ENCODE measurements at regions not wholly inside any gene's neighbourhood (a gene's known extent, or its start where the extent isn't known, plus 50 kb on each side); places are given as distances from the start of the nearest gene placed in this dataset.
"Not testable (repeated sequence)": the region's sequence is repeated elsewhere in the genome, so short reads cannot be mapped to it uniquely, and the experiment has no call there.

DNA sequence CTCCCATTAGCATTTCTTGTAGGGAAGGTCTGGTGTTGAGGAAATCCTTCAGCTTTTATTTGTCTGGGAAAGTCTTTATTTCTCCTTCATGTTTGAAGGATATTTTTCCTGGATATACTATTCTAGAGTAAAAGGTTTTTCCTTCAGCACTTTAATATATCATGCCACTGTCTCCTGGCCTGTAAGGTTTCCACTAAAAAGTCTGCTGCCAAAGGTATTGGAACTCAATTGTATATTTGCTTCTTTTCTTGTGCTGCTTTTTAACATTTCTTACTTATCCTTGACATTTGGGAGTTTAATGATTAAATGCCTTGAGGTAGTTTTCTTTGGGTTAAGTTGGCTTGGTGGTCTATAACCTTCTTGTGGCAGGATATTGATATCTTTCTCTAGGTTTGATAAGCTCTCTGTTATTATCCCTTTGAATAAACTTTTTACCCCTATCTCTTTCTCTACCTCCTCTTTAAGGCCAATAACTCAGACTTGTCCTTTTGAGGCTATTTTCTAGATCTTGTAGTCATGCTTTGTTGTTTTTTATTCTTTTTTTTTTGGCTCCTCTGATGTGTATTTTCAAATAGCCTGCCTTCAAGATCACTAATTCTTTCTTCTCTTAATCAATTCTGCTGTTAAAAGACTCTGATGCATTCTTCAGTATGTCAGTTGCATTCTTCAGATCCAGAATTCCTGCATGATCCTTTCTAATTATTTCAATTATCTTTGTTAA, 225.0 kb upstream of the ZNF217 start:
- no peak for DNase-seq (ENCODE audit: low spot score)

DNA sequence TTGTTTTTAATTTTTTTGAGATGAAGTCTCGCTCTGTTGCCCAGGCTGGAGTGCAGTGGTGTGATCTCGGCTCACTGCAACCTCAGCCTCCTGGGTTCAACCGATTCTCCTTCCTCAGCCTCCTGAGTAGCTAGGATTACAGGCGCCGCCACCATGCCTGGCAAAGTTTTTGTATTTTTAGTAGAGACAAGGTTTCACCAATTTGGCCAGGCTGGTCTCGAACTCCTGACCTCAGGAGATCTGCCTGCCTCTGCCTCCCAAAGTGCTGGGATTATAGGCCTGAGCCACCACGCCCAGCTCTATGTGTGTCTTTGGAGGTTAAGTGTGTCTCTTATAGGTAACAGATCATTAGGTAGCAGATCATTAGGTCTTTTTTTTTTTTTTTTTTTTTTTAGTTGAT, 223.9 kb upstream of the ZNF217 start:
- DNase-seq (ENCODE audit: low spot score) = not testable (repeated sequence)

DNA sequence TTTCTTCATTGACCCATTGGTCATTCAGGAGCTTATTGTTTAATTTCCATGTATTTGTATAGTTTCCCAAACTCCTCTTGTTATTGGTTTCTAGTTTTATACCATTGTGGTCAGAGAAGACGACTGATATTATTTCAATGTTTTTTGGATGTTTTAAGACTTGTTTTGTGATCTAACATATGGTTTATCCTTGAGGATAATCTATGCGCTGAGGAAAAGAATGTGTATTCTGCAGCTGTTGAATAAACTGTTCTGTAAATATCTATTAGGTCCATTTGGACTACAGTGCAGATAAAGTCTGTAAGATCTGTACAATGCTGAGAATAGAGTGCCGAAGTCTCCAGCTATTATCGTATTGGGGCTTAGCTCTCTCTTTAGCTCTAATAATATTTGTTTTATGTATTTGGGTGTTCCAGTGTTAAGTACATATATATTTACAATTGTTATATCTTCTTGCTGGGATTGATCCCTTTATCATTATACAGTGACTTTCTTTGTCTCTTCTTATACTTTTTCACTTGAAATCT, 223.3 kb upstream of the ZNF217 start:
- DNase-seq (ENCODE audit: low spot score) = no peak

DNA sequence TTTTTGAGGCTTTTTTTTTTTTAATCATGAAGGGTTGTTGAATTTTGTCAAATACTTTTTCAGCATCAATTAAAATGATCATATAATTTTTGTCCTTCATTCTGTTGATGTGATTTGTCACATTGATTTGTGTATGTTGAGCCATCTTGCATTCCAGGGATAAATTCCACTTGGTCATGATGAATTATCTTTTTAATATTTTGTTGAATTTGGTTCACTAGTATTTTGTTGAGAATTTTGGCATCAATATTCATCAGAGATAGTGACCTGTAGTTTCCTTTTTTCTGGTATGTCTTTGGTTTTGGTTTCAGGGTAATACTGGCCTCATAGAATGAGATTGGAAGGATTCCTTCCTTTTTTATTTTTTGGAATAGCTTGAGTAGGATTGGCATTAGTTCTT, 221.9 kb upstream of the ZNF217 start:
- no peak for DNase-seq (ENCODE audit: low spot score)

DNA sequence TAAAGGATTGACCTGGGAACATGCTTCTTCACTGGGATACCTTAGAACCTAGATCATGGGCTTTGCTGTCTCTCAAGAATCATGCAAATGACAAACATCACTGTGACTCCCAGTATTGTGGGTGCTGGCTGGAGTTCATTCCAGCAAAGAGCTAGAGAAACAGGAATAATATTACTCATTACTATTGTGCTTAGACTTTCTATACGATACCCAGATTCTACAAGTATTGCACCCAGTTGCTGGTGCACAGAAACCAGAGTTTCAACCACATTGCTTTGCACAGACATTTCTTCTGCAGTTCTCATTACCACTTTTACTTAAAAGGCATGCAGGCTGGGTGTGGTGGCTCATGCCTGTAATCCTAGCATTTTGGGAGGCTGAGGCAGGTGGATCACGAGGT, 220.4 kb upstream of the ZNF217 start:
- no peak for DNase-seq (ENCODE audit: low spot score)

DNA sequence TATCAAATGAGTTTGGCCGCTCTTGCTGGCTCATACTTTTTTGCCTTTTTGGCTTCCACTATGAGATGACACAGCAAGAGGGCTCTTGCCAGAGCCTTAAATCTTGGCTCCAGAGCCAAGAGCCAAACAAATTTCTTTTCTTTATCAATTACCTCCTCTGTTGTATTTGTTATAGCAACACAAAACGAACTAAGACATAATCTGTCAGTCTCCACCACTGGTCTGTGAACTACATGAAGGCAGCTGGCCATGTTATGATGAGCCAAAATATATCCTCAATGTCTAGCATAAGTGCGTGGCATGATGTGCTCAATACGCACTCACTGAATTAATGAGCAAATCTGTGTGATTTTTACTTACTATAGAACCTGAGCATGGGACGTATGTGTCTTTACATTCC, 220.0 kb upstream of the ZNF217 start:
- no peak for DNase-seq (ENCODE audit: low spot score)

DNA sequence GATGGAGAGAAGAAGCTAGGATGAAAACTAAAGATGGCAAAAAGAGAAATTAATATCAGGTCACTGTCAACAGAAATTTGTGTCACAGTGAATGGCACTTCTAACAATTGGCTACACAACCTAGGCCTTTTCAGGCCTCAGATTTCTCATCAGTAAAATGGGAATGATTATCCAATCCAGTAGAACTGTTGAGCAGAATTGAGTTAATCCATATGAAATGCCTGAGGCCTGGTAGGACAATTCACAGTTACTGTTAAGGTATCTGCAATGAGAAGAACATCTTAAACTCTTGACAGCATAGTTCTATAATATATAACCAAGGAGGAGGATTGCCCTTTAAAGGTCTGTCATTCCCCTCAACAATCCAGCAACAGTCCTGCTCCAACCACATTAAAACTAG, 217.9 kb upstream of the ZNF217 start:
- no peak for DNase-seq (ENCODE audit: low spot score)

DNA sequence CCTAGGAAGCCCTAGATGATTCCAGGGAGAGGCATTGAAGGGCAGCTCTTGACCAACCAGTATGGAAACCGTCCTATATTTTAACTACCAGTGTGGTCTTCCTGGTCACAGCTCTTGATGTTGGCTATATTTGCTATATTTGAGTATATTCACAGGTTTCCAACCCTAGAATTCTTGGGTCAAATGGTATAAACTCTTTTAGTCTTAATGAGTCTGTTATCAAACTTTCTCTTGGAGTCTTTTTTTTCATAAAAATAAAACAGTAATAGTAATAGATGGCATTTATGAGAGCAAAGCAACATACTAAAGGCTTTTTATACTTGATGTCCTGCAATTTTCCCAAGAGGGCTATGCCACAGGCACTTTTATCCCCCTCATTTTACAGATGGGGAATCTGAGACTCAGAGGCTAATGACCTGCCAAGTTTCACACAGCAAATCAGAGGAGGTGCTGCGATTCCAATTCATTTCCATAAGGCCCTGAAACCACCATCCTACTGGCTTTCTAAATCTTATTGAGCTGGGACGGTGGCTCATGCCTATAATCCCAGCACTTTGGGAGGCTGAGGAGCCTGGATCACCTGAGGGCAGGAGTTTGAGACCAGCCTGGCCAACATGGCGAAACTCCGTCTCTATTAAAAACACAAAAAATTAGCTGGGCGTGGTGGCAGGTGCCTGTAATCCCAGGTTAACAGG, 217.2 kb upstream of the ZNF217 start:
- DNase-seq (ENCODE audit: low spot score) = no peak

DNA sequence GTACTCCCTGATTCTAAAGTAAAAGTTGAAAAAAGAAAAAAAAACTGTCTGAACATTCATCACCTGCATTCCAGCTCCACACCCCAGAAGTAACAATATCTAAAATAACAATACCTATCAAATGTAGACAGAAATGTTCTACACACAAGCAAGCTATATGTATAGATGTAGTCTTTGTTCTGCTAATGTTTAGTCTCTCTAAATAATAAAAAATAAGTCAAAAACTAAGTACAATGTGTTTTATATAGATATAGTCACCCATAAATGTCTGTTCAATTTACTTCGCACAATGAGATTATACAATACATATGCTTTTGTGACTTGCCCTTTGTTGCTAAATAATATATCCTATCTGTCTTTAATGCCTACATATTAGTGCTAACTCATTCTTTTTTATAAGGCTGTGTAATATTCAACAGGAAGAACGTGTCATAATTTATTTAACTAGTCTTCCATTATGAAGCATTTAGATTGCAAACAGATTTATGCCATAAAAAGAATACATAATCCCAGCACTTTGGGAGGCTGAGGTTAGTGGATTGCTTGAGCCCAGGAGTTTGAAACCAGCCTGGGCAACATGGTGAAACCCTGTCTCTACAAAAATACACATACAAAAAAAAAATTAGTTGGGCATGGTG, 216.2 kb upstream of the ZNF217 start:
- no peak for DNase-seq (ENCODE audit: low spot score)

DNA sequence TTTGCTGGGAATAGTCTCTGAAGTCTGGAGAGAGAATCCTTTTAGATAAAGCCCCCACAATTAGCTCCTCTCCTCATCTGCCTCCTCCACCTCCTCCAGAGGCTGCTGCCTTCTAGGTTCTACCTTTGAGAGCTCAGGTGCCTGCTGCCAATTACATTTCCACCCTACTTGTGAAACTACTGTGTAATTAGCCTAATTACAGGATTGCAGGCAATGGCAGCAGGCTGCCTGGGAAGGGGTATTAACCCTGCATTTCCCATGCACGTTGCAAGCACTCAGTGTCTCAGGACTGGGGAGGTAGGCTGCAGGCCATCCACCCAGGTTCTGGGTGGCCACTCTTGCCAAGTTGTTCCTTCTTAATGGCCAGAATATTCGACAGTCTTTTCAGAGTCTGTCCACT, 215.6 kb upstream of the ZNF217 start:
- DNase-seq (ENCODE audit: low spot score) = no peak

DNA sequence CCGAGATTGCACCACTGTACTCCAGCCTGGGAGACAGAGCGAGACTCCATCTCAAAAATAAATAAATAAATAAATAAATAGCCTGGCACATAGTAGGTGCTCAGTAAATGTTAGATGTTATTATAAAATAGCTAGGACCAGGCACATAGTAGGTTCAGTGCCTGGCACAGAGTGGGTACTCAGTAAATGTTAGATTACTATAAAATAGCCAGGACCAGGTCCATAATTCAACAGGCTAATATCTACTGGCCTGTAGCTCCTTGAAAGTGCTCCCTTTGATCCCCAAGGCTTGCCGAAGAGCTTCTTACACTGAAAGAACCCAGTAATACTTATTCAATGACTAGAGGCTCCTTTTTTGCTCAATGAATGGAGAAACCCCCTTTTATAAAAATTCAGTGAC, 215.1 kb upstream of the ZNF217 start:
- no peak for DNase-seq (ENCODE audit: low spot score)

DNA sequence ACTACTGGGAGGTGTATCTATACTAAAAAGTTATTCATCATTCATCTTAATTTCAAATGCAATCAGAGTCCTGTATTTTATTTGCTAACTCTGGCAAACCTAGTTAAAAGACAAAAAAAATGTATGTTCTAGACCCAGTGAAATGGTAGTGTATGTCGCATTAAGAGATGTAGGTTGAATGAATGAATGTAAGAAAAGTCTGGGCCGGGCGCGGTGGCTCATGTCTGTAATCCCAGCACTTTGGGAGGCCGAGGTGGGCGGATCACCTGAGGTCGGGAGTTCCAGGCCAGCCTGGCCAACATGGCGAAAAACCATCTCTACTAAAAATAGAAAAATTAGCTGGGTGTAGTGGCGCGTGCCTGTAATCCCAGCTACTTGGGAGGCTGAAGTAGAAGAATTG, 214.7 kb upstream of the ZNF217 start:
- DNase-seq (ENCODE audit: low spot score) = not testable (repeated sequence)

DNA sequence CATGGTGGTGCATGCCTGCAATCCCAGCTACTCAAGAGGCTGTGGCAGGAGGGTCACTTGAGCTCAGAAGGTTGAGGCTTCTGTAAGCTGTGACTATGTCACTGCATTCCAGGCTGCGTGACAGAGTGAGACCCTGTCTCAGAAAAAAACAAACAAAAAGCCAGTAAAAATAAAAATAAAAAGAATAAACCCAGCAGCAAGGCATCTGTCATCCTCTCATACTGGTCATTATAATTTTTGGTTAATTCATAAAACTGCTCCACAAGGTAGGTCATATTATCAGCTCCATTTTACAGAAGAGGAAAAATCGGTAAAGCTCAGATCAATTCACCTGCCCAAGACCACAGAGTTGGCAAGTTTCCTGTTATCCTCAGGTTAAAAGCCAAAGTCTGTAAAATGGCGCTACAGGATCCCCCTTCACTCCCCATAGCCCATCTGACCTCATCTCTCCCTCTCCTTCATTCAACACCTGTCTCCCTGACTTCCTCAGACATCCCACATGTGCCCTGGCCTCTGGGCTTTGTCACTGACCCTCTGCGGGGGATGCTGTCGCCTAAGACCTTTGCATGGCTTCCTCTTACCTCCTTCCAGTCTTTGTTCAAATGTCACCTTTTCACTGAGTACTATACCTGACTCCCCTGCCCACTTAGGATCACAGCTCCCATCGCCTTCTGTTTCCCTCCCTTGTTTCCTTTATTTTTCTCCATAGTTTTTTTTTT, 213.2 kb upstream of the ZNF217 start:
- no peak for DNase-seq (ENCODE audit: low spot score)

DNA sequence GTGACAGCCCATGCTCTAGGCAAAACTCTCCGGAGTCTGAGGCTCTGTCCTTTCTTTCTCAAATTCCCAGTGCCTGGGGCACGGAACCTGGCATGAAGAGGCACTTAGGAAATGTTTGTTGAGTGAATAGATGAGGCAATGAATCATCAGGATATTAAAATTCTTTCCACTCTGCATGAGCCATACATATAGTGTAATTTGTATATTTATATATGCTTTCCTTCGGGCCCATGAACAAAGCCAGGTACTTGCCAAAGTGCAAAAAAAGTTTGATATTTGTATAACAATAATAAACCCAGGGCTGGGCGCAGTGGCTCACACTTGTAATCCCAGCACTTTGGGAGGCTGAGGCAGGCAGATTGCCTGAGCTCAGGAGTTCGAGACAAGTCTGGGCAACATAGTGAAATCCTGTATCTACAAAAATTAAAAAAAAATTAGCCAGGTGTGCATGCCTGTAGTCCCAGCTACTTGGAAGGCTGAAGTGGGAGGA, 212.3 kb upstream of the ZNF217 start:
- no peak for DNase-seq (ENCODE audit: low spot score)

DNA sequence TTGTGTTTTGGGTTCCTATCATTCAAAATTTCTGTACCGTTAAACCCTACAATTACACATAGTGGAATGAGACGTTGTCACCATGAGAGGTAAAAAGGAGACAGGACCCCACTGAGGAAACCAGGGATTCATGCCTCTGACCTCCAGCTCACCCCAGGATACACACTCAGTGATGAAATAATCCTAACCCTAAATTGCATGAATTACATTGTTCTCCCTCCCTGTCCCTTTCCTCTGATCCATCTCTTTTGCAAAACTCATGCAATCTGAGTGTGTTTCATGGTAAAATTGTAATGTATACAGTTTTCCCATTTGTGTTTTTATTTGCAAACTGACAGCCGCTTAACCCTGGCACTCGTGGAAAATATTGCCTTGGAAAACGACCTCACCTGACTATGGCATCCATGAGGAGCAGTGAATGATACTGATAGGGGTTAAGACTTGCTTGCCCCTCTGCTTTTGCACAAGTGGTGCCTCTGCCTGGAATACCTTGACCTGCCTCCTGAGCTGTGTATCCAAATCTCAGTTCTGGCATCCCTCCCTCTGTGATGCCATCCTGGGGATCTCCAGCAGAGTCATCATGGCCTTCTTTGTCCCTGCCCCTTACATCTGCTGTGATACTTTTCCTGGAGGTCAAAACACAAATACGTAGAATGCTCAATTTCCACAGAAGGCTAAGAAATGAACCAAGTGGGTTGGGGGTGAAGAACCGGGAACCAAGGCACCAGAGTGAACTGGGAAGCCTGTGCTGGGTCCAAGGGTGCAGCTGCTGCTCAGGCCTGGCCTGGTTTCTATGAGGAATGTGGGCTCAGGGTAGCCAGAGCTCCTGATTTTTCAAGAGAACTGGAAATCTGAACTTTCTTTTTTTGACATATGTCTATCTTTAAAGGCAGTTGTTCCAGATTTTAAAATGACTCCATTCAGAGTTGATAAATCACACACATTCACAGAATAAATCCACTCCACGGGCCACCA, 211.6 kb upstream of the ZNF217 start:
- no peak for DNase-seq (ENCODE audit: low spot score)

DNA sequence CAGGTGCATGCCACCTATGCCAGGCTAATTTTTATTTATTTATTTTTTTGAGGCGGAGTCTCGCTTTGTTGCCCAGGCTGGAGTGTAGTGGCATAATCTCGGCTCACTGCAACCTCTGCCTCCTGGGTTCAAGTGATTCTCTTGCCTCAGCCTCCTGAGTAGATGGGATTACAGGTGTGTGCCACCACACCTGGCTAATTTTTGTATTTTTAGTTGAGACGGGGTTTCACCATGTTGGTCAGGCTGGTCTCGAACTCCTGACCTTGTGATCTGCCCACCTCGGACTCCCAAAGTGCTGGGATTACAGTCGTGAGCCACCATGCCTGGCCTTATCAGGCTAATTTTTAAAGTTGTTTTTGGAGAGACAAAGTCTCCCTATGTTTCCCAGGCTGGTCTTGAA, 210.7 kb upstream of the ZNF217 start:
- not testable (repeated sequence) for DNase-seq (ENCODE audit: low spot score)

DNA sequence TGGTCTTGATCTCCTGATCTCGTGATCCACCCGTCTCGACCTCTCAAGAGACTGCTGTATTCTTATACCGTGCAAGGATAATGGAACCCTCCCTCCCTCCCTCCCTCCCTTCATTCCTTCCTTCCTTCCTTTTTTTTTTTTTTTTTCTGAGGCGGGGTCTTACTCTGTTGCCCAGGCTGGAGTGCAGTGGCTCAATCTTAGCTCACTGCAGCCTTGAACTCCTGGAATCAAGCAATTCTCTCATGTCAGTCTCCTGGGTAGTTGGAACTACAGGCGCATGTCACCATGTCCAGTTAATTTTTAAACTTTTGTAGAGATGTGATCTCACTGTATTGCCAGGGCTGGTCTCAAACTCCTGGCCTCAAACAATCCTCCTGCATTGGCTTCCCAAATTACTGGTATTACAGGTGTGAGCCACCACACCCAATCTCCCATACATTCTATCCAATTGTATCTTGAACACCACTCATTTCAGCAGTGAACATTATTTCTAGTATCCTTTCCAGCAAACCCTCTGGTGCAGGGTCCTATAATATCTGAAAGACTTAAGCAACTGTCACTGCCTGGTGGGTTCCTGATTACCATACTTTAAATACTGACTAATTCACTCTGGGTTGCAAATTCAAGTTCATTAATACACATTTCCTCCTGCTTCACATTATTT, 210.0 kb upstream of the ZNF217 start:
- no peak for DNase-seq (ENCODE audit: low spot score)

DNA sequence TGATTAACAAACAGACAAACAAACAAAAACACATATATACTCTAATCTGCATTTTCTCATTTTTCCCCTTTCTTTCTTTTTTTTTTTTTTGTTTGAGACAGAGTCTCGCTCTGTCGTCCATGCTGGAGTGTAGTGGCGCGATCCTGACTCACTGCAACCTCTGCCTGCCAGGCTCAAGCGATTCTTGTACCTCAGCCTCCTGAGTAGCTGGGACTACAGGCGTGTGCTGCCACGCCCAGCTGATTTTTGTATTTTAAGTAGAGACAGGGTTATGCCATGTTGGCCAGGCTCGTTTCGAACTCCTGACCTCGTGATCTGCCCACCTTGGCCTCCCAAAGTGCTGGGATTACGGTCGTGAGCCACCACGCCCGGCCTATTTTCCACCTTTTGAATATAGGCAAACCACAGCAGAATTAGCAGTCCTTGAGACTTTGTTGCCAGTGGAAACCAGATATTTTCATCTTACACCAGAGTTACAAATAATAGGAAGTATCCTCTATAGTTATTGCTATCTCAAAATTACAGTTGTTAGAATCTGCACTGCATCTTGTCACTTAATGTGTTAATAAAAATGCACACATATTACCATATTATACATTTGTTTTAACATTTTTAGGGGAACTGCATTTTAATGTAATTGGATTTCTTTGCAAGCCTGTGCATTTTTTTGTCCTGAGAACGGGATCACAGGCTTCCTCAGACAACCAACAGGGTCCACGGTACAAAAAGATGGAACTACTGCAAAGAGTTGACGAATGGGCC, 208.2 kb upstream of the ZNF217 start:
- DNase-seq (ENCODE audit: low spot score) = no peak

DNA sequence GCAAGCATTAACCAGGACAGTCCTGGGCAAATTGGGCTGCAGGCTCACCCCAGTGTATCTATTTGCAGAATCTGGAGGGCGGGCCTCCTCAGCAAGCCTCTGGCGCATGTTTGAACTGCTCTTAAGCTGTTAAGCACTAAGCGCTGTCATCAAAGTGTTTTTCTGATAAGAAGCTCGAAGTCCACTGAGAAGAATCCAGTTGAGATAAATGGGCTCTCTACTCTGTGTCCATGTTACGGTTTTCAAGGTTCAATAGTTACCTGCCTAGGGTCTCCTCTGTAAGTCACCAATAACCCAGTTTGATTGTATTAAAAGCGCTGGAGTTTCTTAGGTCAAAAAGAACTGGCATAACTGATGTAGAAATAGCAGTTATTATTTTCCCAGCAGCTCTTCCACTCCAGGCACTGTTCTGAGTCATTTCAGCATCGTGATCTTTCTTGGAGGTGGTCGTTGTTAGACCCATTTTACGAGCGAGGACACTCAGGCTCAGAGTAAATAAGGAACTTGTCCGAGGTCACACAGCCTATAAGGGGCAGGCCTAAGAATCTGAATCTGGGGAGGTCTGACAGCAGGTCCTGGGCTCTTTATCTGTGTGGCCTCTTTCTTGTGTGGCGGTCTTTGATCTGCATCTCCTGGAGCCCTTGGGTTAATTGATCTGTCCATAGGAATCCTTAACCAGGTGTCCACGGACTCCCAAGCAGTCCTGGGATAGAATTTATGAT, 207.4 kb upstream of the ZNF217 start:
- peak; percentile 67 for DNase-seq (ENCODE audit: low spot score)
